VCaP (cell line): ENCODE measurements at regions not wholly inside any gene's neighbourhood (a gene's known extent, or its start where the extent isn't known, plus 50 kb on each side); places are given as distances from the start of the nearest gene placed in this dataset.

Source experiments
- H3K27ac ChIP-seq: fragments of 450-650 bp; 2 replicates; pipeline ENCODE4 v1.5.1; 2017
- CTCF ChIP-seq: fragments of 450-650 bp; conservative IDR thresholded peaks from 2 replicates; pipeline ENCODE4 v1.5.1; 2017; ENCODE audit warnings: mild to moderate bottlenecking, moderate library complexity

- TF ChIP-seq CTCF: no peak
- H3K27ac ChIP-seq: no peak overlapping the region
Observed at GRCh38 chr6:155648301-155648700, 192.7 kb upstream of the NOX3 start.

GRCh38 chr6:155647354-155647753, 191.7 kb upstream of the NOX3 start:
- no peak overlapping the region for H3K27ac ChIP-seq

GRCh38 chr6:155646443-155646842, 190.8 kb upstream of the NOX3 start:
- no peak for TF ChIP-seq CTCF
- no peak overlapping the region for H3K27ac ChIP-seq

More at GRCh38 chr6:155647354-155647753, 191.7 kb upstream of the NOX3 start:
- TF ChIP-seq CTCF: no peak

- no peak overlapping the region for H3K27ac ChIP-seq
- no peak for TF ChIP-seq CTCF
Observed at GRCh38 chr6:155645325-155645724, 189.7 kb upstream of the NOX3 start.

- TF ChIP-seq CTCF: no peak
- H3K27ac ChIP-seq: no peak overlapping the region
Observed at GRCh38 chr6:155641603-155642002, 186.0 kb upstream of the NOX3 start.

- TF ChIP-seq CTCF: no peak
- H3K27ac ChIP-seq: no peak overlapping the region
Observed at GRCh38 chr6:155638200-155638599, 182.6 kb upstream of the NOX3 start.

GRCh38 chr6:155635416-155635815, 179.8 kb upstream of the NOX3 start:
- H3K27ac ChIP-seq: no peak overlapping the region
- TF ChIP-seq CTCF: no peak

- H3K27ac ChIP-seq: no peak overlapping the region
- TF ChIP-seq CTCF: no peak
Observed at GRCh38 chr6:155630085-155630484, 174.4 kb upstream of the NOX3 start.
